Esophagus muscularis mucosa (tissue), 4 donors: ENCODE measurements at regions not wholly inside any gene's neighbourhood (a gene's known extent, or its start where the extent isn't known, plus 50 kb on each side); places are given as distances from the start of the nearest gene placed in this dataset.

Source experiments
- DNase-seq: peaks from one replicate; pipeline ENCODE4 v3.0.0-alpha.2; 2017; ENCODE audit errors: extremely low spot score
- H3K27ac ChIP-seq, 4 donors: fragments of 200-600 bp; sonication (generic); replicated peaks in 1 of 4; 1 replicate in 3 of 4; 2 replicates in 1 of 4; pipeline ENCODE4 v1.5.1; 2016 to 2019; ENCODE audit warnings: mild to moderate bottlenecking in 1 of 4
- H3K27me3 ChIP-seq, 4 donors: fragments of 200-600 bp; sonication (generic); one replicate each; pipeline versions ENCODE4 v1.5.1 to v1.6.0; 2016 to 2019
- H3K36me3 ChIP-seq, 4 donors: fragments of 200-600 bp; sonication (generic); one replicate each; pipeline ENCODE4 v1.5.1; 2016 to 2019
- H3K4me1 ChIP-seq, 4 donors: fragments of 200-600 bp; sonication (generic); one replicate each; pipeline ENCODE4 v1.5.1; 2016 to 2019
- H3K4me3 ChIP-seq, 4 donors: fragments of 200-600 bp; sonication (generic); 1 replicate in 2 of 4; 2 replicates in 2 of 4; pipeline ENCODE4 v1.5.1; 2016 to 2019; ENCODE audit warnings: mild to moderate bottlenecking in 4 of 4, moderate library complexity in 1 of 4
- H3K9me3 ChIP-seq, 4 donors: fragments of 200-600 bp; sonication (generic); 1 replicate in 3 of 4; 2 replicates in 1 of 4; pipeline ENCODE4 v1.5.1; 2016 to 2019
- CTCF ChIP-seq, 3 experiments: fragments of 200-600 bp in 2 of 3; fragments of 450-650 bp in 1 of 3; sonication (generic) in 2 of 3; IDR thresholded peaks; one replicate each; pipeline ENCODE4 v1.5.1; 2017 to 2019; ENCODE audit warnings: antibody characterized with exemption in 3 of 3, mild to moderate bottlenecking in 2 of 3, moderate library complexity in 1 of 3
- EP300 ChIP-seq: sonication (generic); formaldehyde crosslinking; IDR thresholded peaks from one replicate; pipeline ENCODE4 v1.6.1; 2017; ENCODE audit warnings: antibody characterized with exemption
- POLR2A ChIP-seq: fragments of 450-650 bp; IDR thresholded peaks from one replicate; pipeline ENCODE4 v1.6.1; 2017; ENCODE audit warnings: antibody characterized with exemption, moderate library complexity, mild to moderate bottlenecking, low read depth
- POLR2AphosphoS5 ChIP-seq, 2 donors: sonication (generic); formaldehyde crosslinking; IDR thresholded peaks; one replicate each; pipeline ENCODE4 v1.6.1; 2017; ENCODE audit warnings: antibody characterized with exemption in 2 of 2
- WGBS: methylation state at CpG from one replicate; pipeline ENCODE4 v1.1.5; 2018; 5-methylcytosine and 5-hydroxymethylcytosine counted together
- intact Hi-C: fragments of 100-400 bp; cut with DNase I; formaldehyde crosslinking; loops from one replicate; pipeline ENCODE4 v1.15.1; 2023

GRCh38 chr4:18508786-18509185 is 487.2 kb upstream of the LCORL start:
- Histone ChIP-seq H3K9me3 (no peaks in the 10 kb centered on the region), H3K36me3 (no peaks in the 10 kb centered on the region), H3K4me3 (no peak overlapping the region), H3K27ac (no peak overlapping the region), H3K27me3 (no peaks in the 10 kb centered on the region), H3K4me1 (no peaks in the 10 kb centered on the region)
- no peak for DNase-seq
- TF ChIP-seq POLR2A (no peak), CTCF (IDR thresholded peaks at IDR 0.05) (no peak), POLR2AphosphoS5 (IDR thresholded peaks at IDR 0.05) (no peak)
- intact Hi-C loops, result no loop called here
- WGBS, result 47% methylated on average over 2 of the region's 2 CpGs

GRCh38 chr4:18480928-18481327 is 459.4 kb upstream of the LCORL start:
- DNase-seq, result no peak
- intact Hi-C loops, result no loop called here
- no peak overlapping the region for H3K27ac ChIP-seq
- no peak overlapping the region for H3K4me3 ChIP-seq
- peaks cover 0 to 14% (median 2%) of the 10 kb centered on the region in 4 donors for H3K9me3 ChIP-seq
- H3K36me3 ChIP-seq, result no peaks in the 10 kb centered on the region
- H3K4me1 ChIP-seq, result no peaks in the 10 kb centered on the region
- TF ChIP-seq POLR2A (no peak), POLR2AphosphoS5 (IDR thresholded peaks at IDR 0.05) (no peak), CTCF (IDR thresholded peaks at IDR 0.05) (no peak), EP300 (no peak)
- H3K27me3 ChIP-seq, result no peaks in the 10 kb centered on the region

GRCh38 chr4:18480342-18480741 is 458.8 kb upstream of the LCORL start:
- no peaks in the 10 kb centered on the region for H3K4me1 ChIP-seq
- H3K27me3 ChIP-seq, result no peaks in the 10 kb centered on the region
- peaks cover 0 to 14% (median 2%) of the 10 kb centered on the region in 4 donors for H3K9me3 ChIP-seq
- no peak overlapping the region for H3K4me3 ChIP-seq
- H3K36me3 ChIP-seq, result no peaks in the 10 kb centered on the region
- intact Hi-C loops, result no loop called here
- no peak for DNase-seq
- H3K27ac ChIP-seq, result no peak overlapping the region
- TF ChIP-seq EP300 (no peak), POLR2A (no peak), CTCF (IDR thresholded peaks at IDR 0.05) (no peak), POLR2AphosphoS5 (IDR thresholded peaks at IDR 0.05) (no peak)

GRCh38 chr4:18479825-18480224 is 458.3 kb upstream of the LCORL start:
- no peak for DNase-seq
- WGBS, result 62% methylated on average over 3 of the region's 3 CpGs
- TF ChIP-seq EP300 (no peak), POLR2AphosphoS5 (IDR thresholded peaks at IDR 0.05) (no peak), POLR2A (no peak), CTCF (IDR thresholded peaks at IDR 0.05) (no peak)
- intact Hi-C loops, result no loop called here
- Histone ChIP-seq H3K27ac (no peak overlapping the region), H3K27me3 (no peaks in the 10 kb centered on the region), H3K4me3 (no peak overlapping the region), H3K36me3 (no peaks in the 10 kb centered on the region), H3K9me3 (peaks cover 0 to 14% (median 2%) of the 10 kb centered on the region in 4 donors), H3K4me1 (no peaks in the 10 kb centered on the region)

- no peaks in the 10 kb centered on the region for H3K9me3 ChIP-seq
- no peak for TF ChIP-seq CTCF (IDR thresholded peaks at IDR 0.05)
- no peak for TF ChIP-seq EP300
- no peaks in the 10 kb centered on the region for H3K36me3 ChIP-seq
- 89% methylated on average over 4 of the region's 4 CpGs for WGBS
- no peaks in the 10 kb centered on the region for H3K27me3 ChIP-seq
- no peak overlapping the region for H3K27ac ChIP-seq
- H3K4me3 ChIP-seq, result no peak overlapping the region
- no peaks in the 10 kb centered on the region for H3K4me1 ChIP-seq
- no peak for DNase-seq
- intact Hi-C loops, result no loop called here
Measured at GRCh38 chr4:18463987-18464559, 442.5 kb upstream of the LCORL start.
